ENCODE measurements at regions not wholly inside any gene's neighbourhood (a gene's known extent, or its start where the extent isn't known, plus 50 kb on each side); places are given as distances from the start of the nearest gene placed in this dataset.

GRCh38 chr20:63087236-63087871 lies 80.6 kb upstream of the BHLHE23 start:
- TF ChIP-seq EZH2 (IDR thresholded peaks at IDR 0.05; ENCODE audit: insufficient read depth, poor library complexity, severe bottlenecking) (no peak), EZH2phosphoT487 (IDR thresholded peaks at IDR 0.05; ENCODE audit: insufficient read depth, low read depth) (no peak)
